NB4 (cell line): ENCODE measurements at regions not wholly inside any gene's neighbourhood (a gene's known extent, or its start where the extent isn't known, plus 50 kb on each side); places are given as distances from the start of the nearest gene placed in this dataset.

Source experiments
- MAX ChIP-seq: IDR thresholded peaks from 2 replicates; pipeline ENCODE4 v1.6.1; 2011; ENCODE audit warnings: low read depth, low read length
- TF ChIP-seq, protein P1 (sequence below): IDR thresholded peaks from one replicate; pipeline ENCODE4 v1.5.1; 2012; ENCODE audit warnings: low read depth, low read length

DNA sequence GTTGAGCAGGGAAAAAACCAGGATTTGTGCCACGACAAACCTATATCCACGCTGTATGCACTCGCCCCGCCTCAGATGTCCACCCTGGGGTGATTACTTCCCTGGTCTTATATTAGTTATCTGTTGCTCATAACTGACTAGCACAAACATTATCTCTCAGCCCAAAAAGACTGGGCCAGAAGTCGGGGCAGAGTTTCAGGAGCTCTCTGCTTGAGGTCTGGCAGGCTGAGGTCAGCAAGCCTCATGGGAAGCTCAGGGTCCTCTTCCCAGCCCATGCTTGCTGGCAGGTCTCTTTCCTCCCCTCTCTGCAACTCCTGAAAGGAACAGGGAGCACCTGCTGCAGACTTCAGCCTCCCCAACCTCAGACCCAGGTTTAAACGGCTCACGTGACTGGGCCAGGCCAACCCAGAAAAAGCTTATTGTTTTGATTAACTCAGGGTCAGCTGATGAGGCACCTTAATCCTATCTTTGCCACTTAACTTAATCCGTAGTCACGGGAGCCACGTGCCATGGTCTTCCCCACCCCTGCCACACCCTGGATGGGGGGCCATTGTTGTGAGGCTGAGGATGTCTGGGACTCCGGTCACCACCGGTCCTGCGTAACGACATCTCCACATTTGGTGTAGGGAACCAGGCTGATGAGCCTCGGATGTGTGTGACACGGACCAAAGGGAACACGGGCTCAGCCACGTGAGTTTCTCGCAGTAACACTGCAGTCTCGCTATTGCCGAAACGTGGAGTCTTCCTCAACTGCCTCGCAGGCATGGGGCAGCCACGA is 123.7 kb upstream of the IRX4 start:
- TF ChIP-seq, protein P1, sequence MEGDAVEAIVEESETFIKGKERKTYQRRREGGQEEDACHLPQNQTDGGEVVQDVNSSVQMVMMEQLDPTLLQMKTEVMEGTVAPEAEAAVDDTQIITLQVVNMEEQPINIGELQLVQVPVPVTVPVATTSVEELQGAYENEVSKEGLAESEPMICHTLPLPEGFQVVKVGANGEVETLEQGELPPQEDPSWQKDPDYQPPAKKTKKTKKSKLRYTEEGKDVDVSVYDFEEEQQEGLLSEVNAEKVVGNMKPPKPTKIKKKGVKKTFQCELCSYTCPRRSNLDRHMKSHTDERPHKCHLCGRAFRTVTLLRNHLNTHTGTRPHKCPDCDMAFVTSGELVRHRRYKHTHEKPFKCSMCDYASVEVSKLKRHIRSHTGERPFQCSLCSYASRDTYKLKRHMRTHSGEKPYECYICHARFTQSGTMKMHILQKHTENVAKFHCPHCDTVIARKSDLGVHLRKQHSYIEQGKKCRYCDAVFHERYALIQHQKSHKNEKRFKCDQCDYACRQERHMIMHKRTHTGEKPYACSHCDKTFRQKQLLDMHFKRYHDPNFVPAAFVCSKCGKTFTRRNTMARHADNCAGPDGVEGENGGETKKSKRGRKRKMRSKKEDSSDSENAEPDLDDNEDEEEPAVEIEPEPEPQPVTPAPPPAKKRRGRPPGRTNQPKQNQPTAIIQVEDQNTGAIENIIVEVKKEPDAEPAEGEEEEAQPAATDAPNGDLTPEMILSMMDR: no peak
- no peak for TF ChIP-seq MAX
